ENCODE measurements at regions not wholly inside any gene's neighbourhood (a gene's known extent, or its start where the extent isn't known, plus 50 kb on each side); places are given as distances from the start of the nearest gene placed in this dataset.

DNA sequence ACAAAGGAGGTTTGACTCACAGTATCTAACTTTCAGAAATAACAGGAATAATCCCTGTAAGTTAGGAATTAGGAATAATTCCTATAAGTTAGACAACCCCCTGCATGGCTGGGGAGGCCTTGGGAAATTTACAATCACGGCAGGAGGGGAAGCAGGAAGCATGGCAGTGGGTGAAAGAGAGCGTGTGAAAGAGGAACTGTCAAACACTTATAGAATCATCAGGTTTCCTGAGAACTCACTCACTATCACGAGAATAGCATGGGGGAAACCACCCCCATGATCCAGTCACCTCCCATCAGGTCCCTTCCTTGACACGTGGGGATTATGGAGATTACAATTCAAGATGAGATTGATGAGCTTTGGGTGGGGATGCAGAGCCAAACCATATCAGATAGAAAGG is 385.5 kb downstream of the IL20RB start:
- no peak for DNase-seq (ENCODE audit: low read depth)
- TF ChIP-seq, protein P1, sequence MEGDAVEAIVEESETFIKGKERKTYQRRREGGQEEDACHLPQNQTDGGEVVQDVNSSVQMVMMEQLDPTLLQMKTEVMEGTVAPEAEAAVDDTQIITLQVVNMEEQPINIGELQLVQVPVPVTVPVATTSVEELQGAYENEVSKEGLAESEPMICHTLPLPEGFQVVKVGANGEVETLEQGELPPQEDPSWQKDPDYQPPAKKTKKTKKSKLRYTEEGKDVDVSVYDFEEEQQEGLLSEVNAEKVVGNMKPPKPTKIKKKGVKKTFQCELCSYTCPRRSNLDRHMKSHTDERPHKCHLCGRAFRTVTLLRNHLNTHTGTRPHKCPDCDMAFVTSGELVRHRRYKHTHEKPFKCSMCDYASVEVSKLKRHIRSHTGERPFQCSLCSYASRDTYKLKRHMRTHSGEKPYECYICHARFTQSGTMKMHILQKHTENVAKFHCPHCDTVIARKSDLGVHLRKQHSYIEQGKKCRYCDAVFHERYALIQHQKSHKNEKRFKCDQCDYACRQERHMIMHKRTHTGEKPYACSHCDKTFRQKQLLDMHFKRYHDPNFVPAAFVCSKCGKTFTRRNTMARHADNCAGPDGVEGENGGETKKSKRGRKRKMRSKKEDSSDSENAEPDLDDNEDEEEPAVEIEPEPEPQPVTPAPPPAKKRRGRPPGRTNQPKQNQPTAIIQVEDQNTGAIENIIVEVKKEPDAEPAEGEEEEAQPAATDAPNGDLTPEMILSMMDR (conservative IDR thresholded peaks at IDR 0.05; ENCODE audit: low read depth, low read length): no peak
- no peak overlapping the region for H3K4me3 ChIP-seq (ENCODE audit: low read depth, low read length)

DNA sequence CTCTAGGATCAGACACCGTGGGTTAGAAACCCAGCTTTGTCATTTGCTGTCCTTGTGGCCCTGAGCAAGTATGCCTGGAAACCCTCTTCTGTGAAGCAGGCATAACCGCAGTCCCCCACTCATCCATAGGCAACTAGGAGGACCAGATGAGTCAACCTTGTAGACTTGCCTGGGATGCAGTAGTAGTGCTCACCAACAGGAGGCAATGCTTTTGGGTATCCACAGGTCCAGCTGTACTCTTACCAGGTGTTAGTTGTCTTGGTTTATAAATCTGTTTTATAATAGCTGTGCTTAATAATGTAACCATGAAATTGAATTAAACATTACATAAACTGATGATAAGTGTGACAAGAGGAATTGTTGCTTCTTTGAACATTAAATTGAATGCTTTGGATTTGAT is 389.3 kb downstream of the IL20RB start:
- DNase-seq (ENCODE audit: low read depth): no peak
- no peak overlapping the region for H3K4me3 ChIP-seq (ENCODE audit: low read depth, low read length)
- TF ChIP-seq, protein P1 (conservative IDR thresholded peaks at IDR 0.05; ENCODE audit: low read depth, low read length): no peak

DNA sequence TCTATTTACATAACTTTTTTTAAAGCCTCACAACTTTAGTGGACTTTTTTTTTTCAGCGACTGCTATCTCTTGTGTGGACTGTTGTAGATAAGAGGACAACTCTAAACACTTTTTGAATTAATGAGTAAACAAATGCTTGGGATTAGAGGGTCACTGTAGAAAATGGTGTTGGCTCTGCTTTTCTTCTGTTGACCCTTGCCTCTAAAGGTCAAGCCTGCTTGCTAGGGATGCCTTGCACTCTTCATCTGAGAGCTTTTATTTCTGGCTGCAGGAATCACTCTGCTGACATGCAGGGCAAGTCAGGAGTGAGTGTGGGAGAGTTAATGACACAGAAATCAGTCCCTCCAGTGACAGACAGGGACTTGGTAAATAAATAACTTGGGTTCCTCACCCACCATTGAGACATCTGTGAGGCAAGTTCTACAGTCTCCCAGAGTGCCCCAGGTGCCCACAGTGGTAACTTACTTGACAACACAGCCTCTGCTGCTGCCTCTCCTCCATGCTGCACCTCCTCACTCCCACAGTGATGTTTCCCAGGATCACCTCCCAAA is 390.1 kb downstream of the IL20RB start:
- H3K4me3 ChIP-seq (ENCODE audit: low read depth, low read length): no peak overlapping the region
- DNase-seq (ENCODE audit: low read depth): no peak
- TF ChIP-seq, protein P1 (conservative IDR thresholded peaks at IDR 0.05; ENCODE audit: low read depth, low read length): no peak

DNA sequence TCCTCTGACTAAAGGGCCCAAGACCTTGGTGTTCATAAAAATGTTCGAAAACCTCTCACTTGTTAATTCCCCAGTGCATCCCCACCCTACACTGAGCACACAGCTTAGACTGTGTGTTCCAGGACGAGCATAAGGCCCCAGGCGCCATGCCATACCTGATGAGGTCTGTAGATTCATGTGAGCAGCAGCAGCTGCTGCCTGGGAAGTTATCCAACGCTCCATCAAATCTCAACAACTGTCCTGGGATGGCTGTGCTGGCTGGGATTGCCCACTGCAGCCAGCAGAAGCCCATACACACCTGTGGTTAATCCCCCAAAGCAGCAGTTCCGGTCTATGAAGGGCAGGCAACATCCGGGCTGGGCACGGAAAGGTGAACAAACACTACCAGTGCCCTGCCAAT is 391.2 kb downstream of the IL20RB start:
- no peak overlapping the region for H3K4me3 ChIP-seq (ENCODE audit: low read depth, low read length)
- TF ChIP-seq, protein P1 (conservative IDR thresholded peaks at IDR 0.05; ENCODE audit: low read depth, low read length): no peak
- DNase-seq (ENCODE audit: low read depth): no peak

DNA sequence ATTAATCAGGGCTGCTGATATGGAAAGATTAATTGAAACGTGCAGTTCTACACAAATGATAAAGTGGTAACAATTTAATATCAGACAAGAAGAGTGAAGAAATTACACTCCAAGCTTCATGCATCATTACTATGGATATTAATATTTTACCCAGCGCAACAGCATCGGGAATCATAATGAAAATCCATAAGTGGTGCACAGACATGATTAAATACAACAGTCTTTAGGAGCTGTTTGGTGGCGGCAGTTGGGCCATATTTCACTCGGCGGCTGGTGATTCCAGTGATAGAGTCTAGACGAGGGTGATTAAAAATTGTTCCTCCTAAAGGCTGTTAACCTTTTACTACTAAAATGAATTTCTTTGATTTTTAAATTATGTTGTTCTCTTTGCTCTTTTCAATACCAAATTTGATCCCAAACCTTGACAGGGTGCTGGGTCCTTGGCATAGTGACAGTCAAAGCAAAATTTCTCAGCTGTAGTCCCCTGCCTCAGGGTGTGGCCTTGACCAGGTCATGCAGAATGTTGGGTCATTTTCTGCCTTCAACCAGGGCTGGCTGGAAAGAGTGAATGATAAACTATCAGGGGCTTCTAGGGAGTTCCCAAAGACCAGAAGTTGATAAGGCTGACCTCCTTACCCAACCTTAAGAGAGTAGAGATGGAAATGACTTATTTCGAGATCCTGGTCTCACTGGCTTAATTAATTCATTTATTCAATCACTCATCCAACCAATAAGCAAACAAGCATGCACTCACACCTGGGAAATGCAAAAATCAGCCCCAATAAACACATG is 392.0 kb downstream of the IL20RB start:
- TF ChIP-seq, protein P1 (conservative IDR thresholded peaks at IDR 0.05; ENCODE audit: low read depth, low read length): no peak
- no peak overlapping the region for H3K4me3 ChIP-seq (ENCODE audit: low read depth, low read length)
- no peak for DNase-seq (ENCODE audit: low read depth)

DNA sequence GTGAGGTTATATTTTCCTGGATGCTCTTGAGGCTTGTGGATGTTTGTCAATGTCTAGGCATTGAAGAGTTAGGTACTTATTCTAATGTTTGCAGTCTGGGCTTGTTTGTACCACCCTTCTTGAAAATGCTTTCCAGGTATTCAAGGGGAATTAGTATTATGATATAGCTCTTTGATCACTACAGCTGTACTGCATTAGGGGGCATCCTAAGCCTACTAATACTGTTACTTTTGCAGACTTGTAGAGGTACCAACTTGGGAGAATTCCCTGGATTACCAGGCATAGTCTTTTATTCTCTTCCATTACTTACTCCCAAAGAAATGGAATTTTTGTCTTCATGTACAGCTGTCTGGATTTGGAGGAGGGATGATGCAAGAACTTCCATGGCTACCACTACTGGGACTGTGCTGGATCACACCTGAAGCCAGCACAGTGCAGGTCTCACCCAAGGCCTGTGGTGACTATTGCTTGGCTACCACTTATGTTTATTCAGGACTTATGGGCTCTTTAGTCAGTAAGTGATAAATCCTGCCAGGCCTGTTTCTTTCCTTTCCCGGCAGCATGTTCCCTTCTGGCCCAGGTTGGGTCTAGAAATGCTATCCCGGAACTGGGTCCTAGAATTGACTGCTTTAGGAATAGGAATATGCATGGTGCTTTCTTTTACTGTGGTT is 402.9 kb downstream of the IL20RB start:
- no peak for DNase-seq (ENCODE audit: low read depth)
- TF ChIP-seq, protein P1 (conservative IDR thresholded peaks at IDR 0.05; ENCODE audit: low read depth, low read length): no peak
- H3K4me3 ChIP-seq (ENCODE audit: low read depth, low read length): no peak overlapping the region

Data from epithelial cell of proximal tubule (primary cell).